CD14-positive monocyte (primary cell): ENCODE measurements at regions not wholly inside any gene's neighbourhood (a gene's known extent, or its start where the extent isn't known, plus 50 kb on each side); places are given as distances from the start of the nearest gene placed in this dataset.
A peak's percentile ranks its signal among the peaks of the same experiment; 100 is the strongest.
"Not testable (repeated sequence)": the region's sequence is repeated elsewhere in the genome, so short reads cannot be mapped to it uniquely, and the experiment has no call there.

Experiments
- DNase-seq, 3 donors: peaks; one replicate each; pipeline ENCODE4 v3.0.0-alpha.2; 2011 to 2022
- H2AFZ ChIP-seq: 2 replicates; pipeline ENCODE4 v1.6.0; 2012; ENCODE audit warnings: mild to moderate bottlenecking, low read depth, low read length, inconsistent platforms; ENCODE audit not compliant: insufficient read depth, poor library complexity, severe bottlenecking
- H3K27ac ChIP-seq, 2 donors: 1 replicate in 1 of 2; 2 replicates in 1 of 2; pipeline ENCODE4 v1.5.1; 2012 to 2013; ENCODE audit warnings: low read length in 2 of 2, control low read depth in 1 of 2, inconsistent platforms in 1 of 2, low read depth in 1 of 2, mild to moderate bottlenecking in 1 of 2
- H3K27me3 ChIP-seq, 2 donors: one replicate each; pipeline versions ENCODE4 v1.6.0 to v1.6.1; 2011 to 2013; ENCODE audit warnings: low read length in 2 of 2; ENCODE audit not compliant: control insufficient read depth in 2 of 2, insufficient read depth in 2 of 2
- H3K36me3 ChIP-seq, 2 donors: replicated peaks in 1 of 2; 1 replicate in 1 of 2; 2 replicates in 1 of 2; pipeline versions ENCODE4 v1.5.1 to v1.6.1; 2012 to 2013; ENCODE audit warnings: low read length in 2 of 2, control low read depth in 1 of 2, inconsistent platforms in 1 of 2, mild to moderate bottlenecking in 1 of 2; ENCODE audit not compliant: insufficient read depth in 2 of 2, control insufficient read depth in 1 of 2
- H3K4me1 ChIP-seq, 2 donors: 1 replicate in 1 of 2; 2 replicates in 1 of 2; pipeline versions ENCODE4 v1.5.1 to v1.6.1; 2012 to 2013; ENCODE audit warnings: low read length in 2 of 2, control low read depth in 1 of 2, inconsistent platforms in 1 of 2, mild to moderate bottlenecking in 1 of 2, moderate library complexity in 1 of 2; ENCODE audit not compliant: insufficient read depth in 2 of 2, control insufficient read depth in 1 of 2
- H3K4me2 ChIP-seq: replicated peaks from 2 replicates; pipeline ENCODE3; 2012; ENCODE audit warnings: low read length, moderate library complexity, mild to moderate bottlenecking; ENCODE audit not compliant: poor library complexity, severe bottlenecking; ENCODE audit errors: extremely low read depth
- H3K4me3 ChIP-seq, 3 experiments: fragments of 200-600 bp in 1 of 3; sonication (generic) in 1 of 3; replicated peaks in 1 of 3; 1 replicate in 2 of 3; 2 replicates in 1 of 3; pipeline ENCODE4 v1.5.1; 2011 to 2013; ENCODE audit warnings: low read length in 3 of 3, mild to moderate bottlenecking in 3 of 3, control low read depth in 2 of 3, low read depth in 2 of 3, inconsistent platforms in 1 of 3, moderate library complexity in 1 of 3
- H3K79me2 ChIP-seq: 2 replicates; pipeline ENCODE4 v1.6.0; 2012; ENCODE audit warnings: mild to moderate bottlenecking, control low read depth, inconsistent platforms, low read length, moderate library complexity; ENCODE audit not compliant: insufficient read depth
- H3K9ac ChIP-seq: 2 replicates; pipeline ENCODE4 v1.6.0; 2017; ENCODE audit warnings: low read length, mild to moderate bottlenecking; ENCODE audit not compliant: insufficient read depth, poor library complexity, severe bottlenecking
- H3K9me3 ChIP-seq, 2 donors: replicated peaks in 1 of 2; 1 replicate in 1 of 2; 2 replicates in 1 of 2; pipeline versions ENCODE4 v1.5.1 to v1.6.1; 2012 to 2013; ENCODE audit warnings: low read length in 2 of 2, control low read depth in 1 of 2; ENCODE audit not compliant: control insufficient read depth in 1 of 2, insufficient read depth in 1 of 2
- H4K20me1 ChIP-seq: 2 replicates; pipeline ENCODE4 v1.6.0; 2012; ENCODE audit warnings: mild to moderate bottlenecking, low read length, control low read depth, moderate library complexity; ENCODE audit not compliant: insufficient read depth
- H3K27ac Mint-ChIP-seq, 7 donors: one replicate each; pipeline ENCODE4 v1.8.0; 2020; ENCODE audit warnings: mild to moderate bottlenecking in 7 of 7, mixed read lengths in 7 of 7, moderate library complexity in 6 of 7, inconsistent platforms in 2 of 7
- H3K27me3 Mint-ChIP-seq, 3 donors: one replicate each; pipeline ENCODE4 v1.8.0; 2021 to 2022; ENCODE audit warnings: low read depth in 3 of 3, mild to moderate bottlenecking in 3 of 3, mixed read lengths in 3 of 3, moderate library complexity in 3 of 3, inconsistent platforms in 1 of 3
- H3K36me3 Mint-ChIP-seq, 2 donors: one replicate each; pipeline ENCODE4 v1.8.0; 2020; ENCODE audit warnings: mixed read lengths in 2 of 2, inconsistent platforms in 1 of 2, mild to moderate bottlenecking in 1 of 2
- H3K4me1 Mint-ChIP-seq: one replicate; pipeline ENCODE4 v1.8.0; 2020; ENCODE audit warnings: mild to moderate bottlenecking, mixed read lengths
- H3K4me3 Mint-ChIP-seq, 2 donors: one replicate each; pipeline ENCODE4 v1.8.0; 2020; ENCODE audit warnings: mild to moderate bottlenecking in 2 of 2, mixed read lengths in 2 of 2, moderate library complexity in 1 of 2
- H3K9me3 Mint-ChIP-seq, 7 donors: one replicate each; pipeline ENCODE4 v1.8.0; 2020 to 2022; ENCODE audit warnings: mixed read lengths in 7 of 7, mild to moderate bottlenecking in 6 of 7, moderate library complexity in 6 of 7, inconsistent platforms in 2 of 7
- CTCF ChIP-seq: fragments of 200-600 bp; IDR thresholded peaks from one replicate; pipeline ENCODE4 v1.8.0; 2022; ENCODE audit warnings: antibody characterized with exemption, mild to moderate bottlenecking
- WGBS: methylation state at CpG from one replicate; pipeline ENCODE4 v1.1.5; 2013; ENCODE audit warnings: missing lambda C conversion rate; ENCODE audit not compliant: insufficient coverage; 5-methylcytosine and 5-hydroxymethylcytosine counted together
- intact Hi-C, 2 donors: fragments of 100-400 bp; cut with micrococcal nuclease; formaldehyde crosslinking; loops; one replicate each; pipeline versions ENCODE4 v1.15.0 to v1.15.1; 2023

- Mint-ChIP-seq H3K36me3 (no peaks in the 10 kb centered on the region), H3K27me3 (peaks cover 0 to 3% (median 0%) of the 10 kb centered on the region in 3 donors), H3K9me3 (peaks cover 0 to 6% (median 3%) of the 10 kb centered on the region in 7 donors), H3K4me1 (no peaks in the 10 kb centered on the region), H3K27ac (no peak overlapping the region), H3K4me3 (no peak overlapping the region)
- no peaks in the 10 kb centered on the region for H3K36me3 ChIP-seq
- no peaks in the 10 kb centered on the region for H3K79me2 ChIP-seq
- H3K4me3 ChIP-seq: no peak overlapping the region
- H2AFZ ChIP-seq: no peak overlapping the region
- TF ChIP-seq CTCF: no peak
- H3K9me3 ChIP-seq: no peaks in the 10 kb centered on the region
- intact Hi-C loops: no loop called here
- no peak overlapping the region for H3K27ac ChIP-seq
- H3K27me3 ChIP-seq: no peaks in the 10 kb centered on the region
- no peak for DNase-seq
- H3K4me1 ChIP-seq: no peaks in the 10 kb centered on the region
- no peak overlapping the region for H3K9ac ChIP-seq
- no peak overlapping the region for H3K4me2 ChIP-seq
- no peaks in the 10 kb centered on the region for H4K20me1 ChIP-seq
- WGBS: 100% methylated on average over 3 of the region's 4 CpGs
Measured at GRCh38 chr3:115301364-115301860, 154.3 kb upstream of the ZBTB20 start.

GRCh38 chr3:115317953-115318352 is 170.9 kb upstream of the ZBTB20 start:
- H3K27me3 ChIP-seq, H3K4me3 Mint-ChIP-seq, H3K4me3 ChIP-seq, H2AFZ ChIP-seq, H3K4me2 ChIP-seq, H3K79me2 ChIP-seq, H3K36me3 Mint-ChIP-seq, H3K27ac ChIP-seq, intact Hi-C loops, H3K4me1 ChIP-seq, H3K27me3 Mint-ChIP-seq, H3K9ac ChIP-seq, H3K4me1 Mint-ChIP-seq, H4K20me1 ChIP-seq, DNase-seq, H3K9me3 ChIP-seq, H3K36me3 ChIP-seq: not testable (repeated sequence)
- H3K27ac Mint-ChIP-seq: peak overlapping the region in 1 of 7 donors; percentile 54
- WGBS: 94% methylated on average over 18 of the region's 20 CpGs
- H3K9me3 Mint-ChIP-seq: peaks cover 0 to 11% (median 6%) of the 10 kb centered on the region in 7 donors
